Stimulated activated effector memory CD8-positive, alpha-beta T cell treated with anti-CD3 and anti-CD28 coated beads, Interleukin-12 subunit alpha, Interleukin-12 subunit beta, amount 100 ng/mL, for 72 hours (primary cell): ENCODE measurements at regions not wholly inside any gene's neighbourhood (a gene's known extent, or its start where the extent isn't known, plus 50 kb on each side); places are given as distances from the start of the nearest gene placed in this dataset.

Experiments used
- ATAC-seq: fragments of 150-1000 bp; cut with Tn5 transposase; 2 replicates; pipeline ENCODE4 v1.10.0; 2021
- DNase-seq, 2 donors: peaks; one replicate each; pipeline ENCODE4 v3.0.0; 2021 to 2022; ENCODE audit warnings: low spot score in 2 of 2
- H3K27ac Mint-ChIP-seq: one replicate; pipeline ENCODE4 v1.8.0; 2022; ENCODE audit warnings: mild to moderate bottlenecking, mixed read lengths
- H3K36me3 Mint-ChIP-seq: one replicate; pipeline ENCODE4 v1.8.0; 2022; ENCODE audit warnings: mild to moderate bottlenecking, mixed read lengths
- H3K4me1 Mint-ChIP-seq: one replicate; pipeline ENCODE4 v1.8.0; 2022; ENCODE audit warnings: mixed read lengths
- H3K4me3 Mint-ChIP-seq: one replicate; pipeline ENCODE4 v1.8.0; 2022; ENCODE audit warnings: mild to moderate bottlenecking, mixed read lengths
- H3K9me3 Mint-ChIP-seq: one replicate; pipeline ENCODE4 v1.8.0; 2022; ENCODE audit warnings: mixed read lengths

- Mint-ChIP-seq H3K9me3 (peaks cover 5% of the 10 kb centered on the region), H3K27ac (no peak overlapping the region), H3K36me3 (no peaks in the 10 kb centered on the region), H3K4me3 (no peak overlapping the region), H3K4me1 (no peaks in the 10 kb centered on the region)
- DNase-seq: no peak
- ATAC-seq: no peak
Observed at GRCh38 chr6:77979204-77979603, 326.4 kb downstream of the MEI4 start.

- H3K36me3 Mint-ChIP-seq: no peaks in the 10 kb centered on the region
- H3K4me1 Mint-ChIP-seq: no peaks in the 10 kb centered on the region
- no peak overlapping the region for H3K27ac Mint-ChIP-seq
- no peak overlapping the region for H3K4me3 Mint-ChIP-seq
- ATAC-seq: no peak
- DNase-seq: no peak
- peaks cover 21% of the 10 kb centered on the region for H3K9me3 Mint-ChIP-seq
Observed at GRCh38 chr6:77986380-77987034, 333.7 kb downstream of the MEI4 start.

GRCh38 chr6:77987035-77987384 is 334.2 kb downstream of the MEI4 start:
- Mint-ChIP-seq H3K27ac (no peak overlapping the region), H3K9me3 (peaks cover 22% of the 10 kb centered on the region)

GRCh38 chr6:78010130-78010529 is 357.3 kb downstream of the MEI4 start:
- H3K4me3 Mint-ChIP-seq: no peak overlapping the region
- DNase-seq (no peak), ATAC-seq (no peak)
- no peak overlapping the region for H3K27ac Mint-ChIP-seq
- peaks cover 7% of the 10 kb centered on the region for H3K9me3 Mint-ChIP-seq
- H3K36me3 Mint-ChIP-seq: no peaks in the 10 kb centered on the region
- no peaks in the 10 kb centered on the region for H3K4me1 Mint-ChIP-seq

More at GRCh38 chr6:77987035-77987384, 334.2 kb downstream of the MEI4 start:
- Mint-ChIP-seq H3K4me1 (no peaks in the 10 kb centered on the region), H3K4me3 (no peak overlapping the region), H3K36me3 (no peaks in the 10 kb centered on the region)
- DNase-seq: no peak
- no peak for ATAC-seq

GRCh38 chr6:78020586-78020985 is 367.7 kb downstream of the MEI4 start:
- DNase-seq (no peak), ATAC-seq (no peak)
- Mint-ChIP-seq H3K4me3 (no peak overlapping the region), H3K36me3 (no peaks in the 10 kb centered on the region), H3K27ac (no peak overlapping the region), H3K9me3 (peaks cover 16% of the 10 kb centered on the region), H3K4me1 (no peaks in the 10 kb centered on the region)

- DNase-seq (no peak), ATAC-seq (no peak)
- Mint-ChIP-seq H3K4me1 (no peaks in the 10 kb centered on the region), H3K4me3 (no peak overlapping the region), H3K9me3 (peaks cover 11% of the 10 kb centered on the region), H3K36me3 (no peaks in the 10 kb centered on the region), H3K27ac (no peak overlapping the region)
Observed at GRCh38 chr6:78025502-78025901, 372.7 kb downstream of the MEI4 start.

- no peak overlapping the region for H3K27ac Mint-ChIP-seq
- peaks cover 7% of the 10 kb centered on the region for H3K9me3 Mint-ChIP-seq
- no peaks in the 10 kb centered on the region for H3K4me1 Mint-ChIP-seq
- no peak overlapping the region for H3K4me3 Mint-ChIP-seq
- ATAC-seq (no peak), DNase-seq (no peak)
- H3K36me3 Mint-ChIP-seq: no peaks in the 10 kb centered on the region
Observed at GRCh38 chr6:78031228-78031627, 378.4 kb downstream of the MEI4 start.

GRCh38 chr6:78059171-78059570 is 406.3 kb downstream of the MEI4 start:
- H3K4me3 Mint-ChIP-seq: no peak overlapping the region
- peaks cover 22% of the 10 kb centered on the region for H3K9me3 Mint-ChIP-seq
- ATAC-seq (no peak), DNase-seq (no peak)
- H3K36me3 Mint-ChIP-seq: no peaks in the 10 kb centered on the region
- no peak overlapping the region for H3K27ac Mint-ChIP-seq
- no peaks in the 10 kb centered on the region for H3K4me1 Mint-ChIP-seq

- ATAC-seq: no peak
- Mint-ChIP-seq H3K4me3 (no peak overlapping the region), H3K27ac (no peak overlapping the region), H3K4me1 (no peaks in the 10 kb centered on the region), H3K9me3 (peaks cover 12% of the 10 kb centered on the region), H3K36me3 (no peaks in the 10 kb centered on the region)
- no peak for DNase-seq
Observed at GRCh38 chr6:78062993-78063392, 410.2 kb downstream of the MEI4 start.

- no peak overlapping the region for H3K4me3 Mint-ChIP-seq
- no peaks in the 10 kb centered on the region for H3K36me3 Mint-ChIP-seq
- no peaks in the 10 kb centered on the region for H3K4me1 Mint-ChIP-seq
- no peak for DNase-seq
- ATAC-seq: no peak
- no peak overlapping the region for H3K27ac Mint-ChIP-seq
- no peaks in the 10 kb centered on the region for H3K9me3 Mint-ChIP-seq
Observed at GRCh38 chr6:78076371-78076770, 423.5 kb downstream of the MEI4 start.

GRCh38 chr6:78089531-78089930 is 436.7 kb downstream of the MEI4 start:
- Mint-ChIP-seq H3K4me1 (no peaks in the 10 kb centered on the region), H3K27ac (no peak overlapping the region), H3K9me3 (peaks cover 10% of the 10 kb centered on the region), H3K36me3 (no peaks in the 10 kb centered on the region), H3K4me3 (no peak overlapping the region)
- no peak for DNase-seq
- ATAC-seq: no peak

- Mint-ChIP-seq H3K4me3 (no peak overlapping the region), H3K27ac (no peak overlapping the region), H3K9me3 (peaks cover 4% of the 10 kb centered on the region), H3K36me3 (no peaks in the 10 kb centered on the region), H3K4me1 (no peaks in the 10 kb centered on the region)
- DNase-seq (no peak), ATAC-seq (no peak)
Observed at GRCh38 chr6:78093906-78094305, 441.1 kb downstream of the MEI4 start.

GRCh38 chr6:78101387-78101786 is 448.5 kb downstream of the MEI4 start:
- ATAC-seq (no peak), DNase-seq (no peak)
- no peaks in the 10 kb centered on the region for H3K36me3 Mint-ChIP-seq
- no peaks in the 10 kb centered on the region for H3K4me1 Mint-ChIP-seq
- no peak overlapping the region for H3K4me3 Mint-ChIP-seq
- H3K27ac Mint-ChIP-seq: no peak overlapping the region
- H3K9me3 Mint-ChIP-seq: peaks cover 3% of the 10 kb centered on the region

GRCh38 chr6:78110641-78111040 is 457.8 kb downstream of the MEI4 start:
- no peak for DNase-seq
- no peaks in the 10 kb centered on the region for H3K4me1 Mint-ChIP-seq
- H3K9me3 Mint-ChIP-seq: peaks cover 10% of the 10 kb centered on the region
- H3K4me3 Mint-ChIP-seq: no peak overlapping the region
- no peak for ATAC-seq
- H3K36me3 Mint-ChIP-seq: no peaks in the 10 kb centered on the region
- H3K27ac Mint-ChIP-seq: no peak overlapping the region

GRCh38 chr6:78117966-78118365 is 465.1 kb downstream of the MEI4 start:
- H3K4me1 Mint-ChIP-seq: no peaks in the 10 kb centered on the region
- DNase-seq: no peak
- peaks cover 12% of the 10 kb centered on the region for H3K9me3 Mint-ChIP-seq
- no peaks in the 10 kb centered on the region for H3K36me3 Mint-ChIP-seq
- ATAC-seq: no peak
- H3K27ac Mint-ChIP-seq: no peak overlapping the region
- no peak overlapping the region for H3K4me3 Mint-ChIP-seq

GRCh38 chr6:78131521-78131920 is 478.7 kb downstream of the MEI4 start:
- DNase-seq (no peak), ATAC-seq (peak; percentile 16)
- Mint-ChIP-seq H3K9me3 (peaks cover 14% of the 10 kb centered on the region), H3K4me1 (no peaks in the 10 kb centered on the region), H3K27ac (no peak overlapping the region), H3K4me3 (no peak overlapping the region), H3K36me3 (no peaks in the 10 kb centered on the region)
